Tibial nerve (tissue), 4 donors: ENCODE measurements at regions not wholly inside any gene's neighbourhood (a gene's known extent, or its start where the extent isn't known, plus 50 kb on each side); places are given as distances from the start of the nearest gene placed in this dataset.

Experiments
- CTCF ChIP-seq, 5 experiments: fragments of 200-600 bp in 3 of 5; fragments of 450-650 bp in 2 of 5; sonication (generic) in 3 of 5; IDR thresholded peaks; one replicate each; pipeline ENCODE4 v1.5.1; 2016 to 2019; ENCODE audit warnings: antibody characterized with exemption in 5 of 5, mild to moderate bottlenecking in 3 of 5, moderate library complexity in 2 of 5
- EP300 ChIP-seq, 2 donors: sonication (generic); formaldehyde crosslinking; IDR thresholded peaks; one replicate each; pipeline ENCODE4 v1.6.1; 2017; ENCODE audit warnings: antibody characterized with exemption in 2 of 2, mild to moderate bottlenecking in 1 of 2
- POLR2A ChIP-seq, 2 donors: fragments of 450-650 bp; IDR thresholded peaks; one replicate each; pipeline ENCODE4 v1.6.1; 2017; ENCODE audit warnings: antibody characterized with exemption in 2 of 2, mild to moderate bottlenecking in 2 of 2, moderate library complexity in 2 of 2

GRCh38 chr1:228957535-228957934, 222.3 kb downstream of the RHOU start:
- TF ChIP-seq EP300 (IDR thresholded peaks at IDR 0.05): no peak
- no peak for TF ChIP-seq CTCF (IDR thresholded peaks at IDR 0.05)
- no peak for TF ChIP-seq POLR2A (IDR thresholded peaks at IDR 0.05)
